Ovary (tissue), 7 donors: ENCODE measurements at regions not wholly inside any gene's neighbourhood (a gene's known extent, or its start where the extent isn't known, plus 50 kb on each side); places are given as distances from the start of the nearest gene placed in this dataset.
"Not testable (repeated sequence)": the region's sequence is repeated elsewhere in the genome, so short reads cannot be mapped to it uniquely, and the experiment has no call there.

Experiments used
- DNase-seq, 5 donors: peaks; one replicate each; pipeline ENCODE4 v3.0.0-alpha.2; 2019 to 2020
- H3K27ac ChIP-seq, 2 donors: fragments of 200-600 bp; one replicate each; pipeline versions ENCODE4 v1.5.1 to v1.8.0; 2019 to 2022
- H3K27me3 ChIP-seq: fragments of 200-600 bp; one replicate; pipeline ENCODE4 v1.8.0; 2022
- H3K36me3 ChIP-seq: fragments of 200-600 bp; sonication (generic); one replicate; pipeline ENCODE4 v1.5.1; 2019
- H3K4me1 ChIP-seq: one replicate; pipeline ENCODE4 v1.8.1; 2013; ENCODE audit warnings: mild to moderate bottlenecking, moderate library complexity; ENCODE audit not compliant: insufficient read depth
- H3K4me3 ChIP-seq: fragments of 200-600 bp; sonication (generic); one replicate; pipeline ENCODE4 v1.5.1; 2017
- H3K9me3 ChIP-seq, 2 donors: fragments of 200-600 bp in 1 of 2; sonication (generic) in 1 of 2; one replicate each; pipeline versions ENCODE4 v1.5.1 to v1.8.1; 2013 to 2019; ENCODE audit warnings: mild to moderate bottlenecking in 1 of 2, moderate library complexity in 1 of 2
- EP300 ChIP-seq: sonication (generic); formaldehyde crosslinking; IDR thresholded peaks from one replicate; pipeline ENCODE4 v1.6.1; 2017; ENCODE audit warnings: antibody characterized with exemption
- POLR2A ChIP-seq: fragments of 450-650 bp; IDR thresholded peaks from one replicate; pipeline ENCODE4 v1.6.1; 2017; ENCODE audit warnings: antibody characterized with exemption, mild to moderate bottlenecking, moderate library complexity
- WGBS, 3 donors: extraction: QIAGEN DNeasy Blood & Tissue Kit in 1 of 3; methylation state at CpG; one replicate each; pipeline versions ENCODE4 v1.1.5 to v1.1.7; 2013 to 2017; 5-methylcytosine and 5-hydroxymethylcytosine counted together
- intact Hi-C, 4 donors: fragments of 100-400 bp; cut with DNase I; formaldehyde crosslinking; loops; one replicate each; pipeline versions ENCODE4 v1.11.0 to v1.15.1; 2022 to 2023
- TF ChIP-seq, protein P1 (sequence below), 3 donors: fragments of 450-650 bp in 2 of 3; fragments of 200-600 bp in 1 of 3; IDR thresholded peaks; one replicate each; pipeline versions ENCODE4 v1.5.1 to v1.8.0; 2016 to 2022; ENCODE audit warnings: antibody characterized with exemption in 3 of 3, mild to moderate bottlenecking in 1 of 3
- donor health status: DM: no; HTN: no; CAD: no; lungs with moderate emphysema.
- donor health status: DM: no; HTN: no; CAD: no.
- donor health status: Bipolar disorder and iron deficiency.
- donor health status: DM: no; HTN: no; CAD: no.
- donor health status: DM: yes; HTN: yes; CAD: no.

DNA sequence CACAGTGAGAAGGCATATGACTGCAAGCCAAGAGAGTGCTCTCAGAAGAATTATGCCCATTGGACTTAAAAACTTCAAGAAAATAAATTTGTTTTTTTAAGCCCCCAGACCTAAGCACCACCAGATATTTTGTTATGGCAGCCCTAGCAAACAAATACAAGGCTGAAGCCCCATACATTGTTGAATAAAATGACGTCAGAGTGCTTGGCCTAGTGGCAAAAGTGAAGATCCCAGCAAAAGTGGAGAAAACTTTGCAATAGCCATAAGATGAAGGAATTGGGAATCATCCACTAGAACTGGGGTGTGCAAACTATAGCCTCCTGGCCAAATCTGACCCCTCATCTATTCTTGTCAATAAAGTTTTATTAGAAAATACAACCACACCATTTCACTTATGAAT, 517.5 kb downstream of the IRS1 start:
- intact Hi-C loops, result no loop called here
- no peaks in the 10 kb centered on the region for H3K9me3 ChIP-seq
- H3K27me3 ChIP-seq, result no peaks in the 10 kb centered on the region
- no peak overlapping the region for H3K27ac ChIP-seq
- no peak for TF ChIP-seq POLR2A
- TF ChIP-seq, protein P1, sequence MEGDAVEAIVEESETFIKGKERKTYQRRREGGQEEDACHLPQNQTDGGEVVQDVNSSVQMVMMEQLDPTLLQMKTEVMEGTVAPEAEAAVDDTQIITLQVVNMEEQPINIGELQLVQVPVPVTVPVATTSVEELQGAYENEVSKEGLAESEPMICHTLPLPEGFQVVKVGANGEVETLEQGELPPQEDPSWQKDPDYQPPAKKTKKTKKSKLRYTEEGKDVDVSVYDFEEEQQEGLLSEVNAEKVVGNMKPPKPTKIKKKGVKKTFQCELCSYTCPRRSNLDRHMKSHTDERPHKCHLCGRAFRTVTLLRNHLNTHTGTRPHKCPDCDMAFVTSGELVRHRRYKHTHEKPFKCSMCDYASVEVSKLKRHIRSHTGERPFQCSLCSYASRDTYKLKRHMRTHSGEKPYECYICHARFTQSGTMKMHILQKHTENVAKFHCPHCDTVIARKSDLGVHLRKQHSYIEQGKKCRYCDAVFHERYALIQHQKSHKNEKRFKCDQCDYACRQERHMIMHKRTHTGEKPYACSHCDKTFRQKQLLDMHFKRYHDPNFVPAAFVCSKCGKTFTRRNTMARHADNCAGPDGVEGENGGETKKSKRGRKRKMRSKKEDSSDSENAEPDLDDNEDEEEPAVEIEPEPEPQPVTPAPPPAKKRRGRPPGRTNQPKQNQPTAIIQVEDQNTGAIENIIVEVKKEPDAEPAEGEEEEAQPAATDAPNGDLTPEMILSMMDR (IDR thresholded peaks at IDR 0.05), result no peak
- no peak for TF ChIP-seq EP300
- H3K4me3 ChIP-seq, result no peak overlapping the region
- DNase-seq, result no peak
- no peaks in the 10 kb centered on the region for H3K36me3 ChIP-seq
- 91 to 100% (median 94%) methylated on average over 1 of the region's 1 CpG for WGBS, 3 donors
- H3K4me1 ChIP-seq, result no peaks in the 10 kb centered on the region

DNA sequence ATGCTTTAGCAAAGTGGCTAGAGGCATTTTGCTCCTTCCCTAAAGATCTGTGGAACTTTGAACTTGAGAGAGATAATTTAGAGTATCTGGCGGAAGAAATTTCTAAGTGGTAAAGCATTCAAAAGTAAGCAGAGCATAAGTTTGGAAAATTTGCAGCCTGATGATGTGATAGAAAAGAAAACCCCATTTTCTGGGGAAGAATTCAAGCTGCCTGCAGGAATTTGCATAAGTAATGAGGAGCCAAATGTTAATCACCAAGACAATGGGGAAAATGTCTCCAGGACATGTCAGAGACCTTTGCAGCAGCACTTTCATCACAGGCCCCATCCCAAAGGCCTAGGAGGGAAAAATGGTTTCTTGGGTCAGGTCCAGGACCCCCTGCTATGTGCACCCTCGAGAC, 519.5 kb downstream of the IRS1 start:
- DNase-seq, H3K36me3 ChIP-seq, H3K4me3 ChIP-seq, intact Hi-C loops, H3K27me3 ChIP-seq, H3K9me3 ChIP-seq, H3K4me1 ChIP-seq, H3K27ac ChIP-seq: not testable (repeated sequence)
- WGBS, 3 donors, result 89 to 100% (median 97%) methylated on average over 2 of the region's 2 CpGs

DNA sequence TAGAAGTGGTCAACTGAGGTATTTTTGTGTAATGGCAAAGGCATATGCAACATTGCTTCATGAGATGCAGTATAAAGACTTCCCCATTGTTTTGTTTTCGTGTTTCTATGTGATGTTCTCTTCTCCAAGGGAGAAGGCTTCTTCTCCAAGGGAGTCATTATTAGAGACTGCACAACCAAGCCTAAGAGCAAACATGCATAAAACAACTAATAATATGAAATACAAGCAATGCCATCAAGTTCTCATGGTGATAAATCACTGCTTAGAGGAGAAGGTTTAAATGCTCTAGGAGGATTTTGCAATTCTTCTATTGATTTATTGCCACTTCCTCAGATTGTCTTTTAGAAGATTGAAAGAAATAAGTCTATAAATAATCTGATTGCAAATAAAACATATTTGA, 524.4 kb downstream of the IRS1 start:
- no peaks in the 10 kb centered on the region for H3K4me1 ChIP-seq
- H3K27me3 ChIP-seq, result no peaks in the 10 kb centered on the region
- TF ChIP-seq POLR2A, result no peak
- TF ChIP-seq, protein P1 (IDR thresholded peaks at IDR 0.05), result no peak
- TF ChIP-seq EP300, result no peak
- no peak overlapping the region for H3K4me3 ChIP-seq
- no peak for DNase-seq
- whole genome bisulfite sequencing, 3 donors, result 36 to 53% (median 43%) methylated on average over 1 of the region's 1 CpG
- intact Hi-C loops, result no loop called here
- H3K36me3 ChIP-seq, result no peaks in the 10 kb centered on the region
- H3K27ac ChIP-seq, result no peak overlapping the region
- no peaks in the 10 kb centered on the region for H3K9me3 ChIP-seq

DNA sequence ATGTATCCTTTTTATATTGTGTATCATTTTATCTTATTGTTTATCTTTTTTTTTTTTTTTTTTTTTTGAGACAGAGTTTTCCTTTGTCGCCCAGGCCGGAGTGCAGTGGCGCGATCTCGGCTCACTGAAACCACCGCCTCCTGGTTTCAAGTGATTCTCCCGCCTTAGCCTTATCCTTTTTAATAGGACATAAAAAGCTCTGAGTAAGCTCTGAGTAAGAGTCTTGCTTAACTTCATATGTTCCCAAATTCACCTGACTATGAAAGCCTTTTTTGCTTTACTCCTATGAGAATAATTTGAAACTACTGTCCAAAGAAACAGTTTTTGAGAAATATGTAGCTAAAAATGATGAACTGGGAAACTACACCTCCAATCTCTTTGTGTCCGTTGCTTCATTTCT, 525.5 kb downstream of the IRS1 start:
- Histone ChIP-seq H3K27me3 (no peaks in the 10 kb centered on the region), H3K4me1 (no peaks in the 10 kb centered on the region), H3K36me3 (no peaks in the 10 kb centered on the region), H3K4me3 (no peak overlapping the region), H3K27ac (no peak overlapping the region), H3K9me3 (no peaks in the 10 kb centered on the region)
- WGBS, 3 donors, result 82 to 84% (median 82%) methylated on average over 8 of the region's 8 CpGs
- intact Hi-C loops, result no loop called here
- no peak for TF ChIP-seq EP300
- TF ChIP-seq, protein P1 (IDR thresholded peaks at IDR 0.05), result no peak
- no peak for TF ChIP-seq POLR2A
- DNase-seq, result no peak

DNA sequence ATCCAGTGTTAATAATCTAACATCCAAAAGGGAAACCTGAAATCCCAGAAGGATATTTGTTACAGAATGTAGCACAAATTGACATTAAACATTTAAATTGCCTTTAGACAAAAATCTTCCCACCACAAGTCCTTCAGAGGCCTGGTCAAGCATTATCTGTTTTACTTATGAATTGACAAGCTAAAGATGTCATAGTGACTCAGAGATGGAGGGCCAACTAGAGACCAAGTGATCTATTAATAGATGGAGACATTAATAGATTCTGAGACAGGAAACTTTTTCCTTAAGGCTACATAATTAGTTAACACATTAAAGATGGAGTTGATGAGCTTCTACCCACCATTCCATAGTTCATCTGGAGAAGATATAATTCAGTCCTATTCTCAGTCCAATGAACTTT, 526.2 kb downstream of the IRS1 start:
- TF ChIP-seq POLR2A (no peak), EP300 (no peak)
- TF ChIP-seq, protein P1 (IDR thresholded peaks at IDR 0.05), result no peak
- Histone ChIP-seq H3K27ac (no peak overlapping the region), H3K4me1 (no peaks in the 10 kb centered on the region), H3K9me3 (no peaks in the 10 kb centered on the region), H3K27me3 (no peaks in the 10 kb centered on the region), H3K4me3 (no peak overlapping the region), H3K36me3 (no peaks in the 10 kb centered on the region)
- intact Hi-C loops, result no loop called here
- no peak for DNase-seq
